22Rv1 (cell line): ENCODE measurements at regions not wholly inside any gene's neighbourhood (a gene's known extent, or its start where the extent isn't known, plus 50 kb on each side); places are given as distances from the start of the nearest gene placed in this dataset.

Experiments
- ZFX ChIP-seq: fragments of 450-650 bp; IDR thresholded peaks from 2 replicates; pipeline ENCODE4 v1.6.1; 2017; ENCODE audit warnings: antibody characterized with exemption, borderline replicate concordance
- TF ChIP-seq, protein P1 (sequence below): fragments of 450-650 bp; IDR thresholded peaks from 2 replicates; pipeline ENCODE4 v1.5.1; 2017; ENCODE audit warnings: mild to moderate bottlenecking

DNA sequence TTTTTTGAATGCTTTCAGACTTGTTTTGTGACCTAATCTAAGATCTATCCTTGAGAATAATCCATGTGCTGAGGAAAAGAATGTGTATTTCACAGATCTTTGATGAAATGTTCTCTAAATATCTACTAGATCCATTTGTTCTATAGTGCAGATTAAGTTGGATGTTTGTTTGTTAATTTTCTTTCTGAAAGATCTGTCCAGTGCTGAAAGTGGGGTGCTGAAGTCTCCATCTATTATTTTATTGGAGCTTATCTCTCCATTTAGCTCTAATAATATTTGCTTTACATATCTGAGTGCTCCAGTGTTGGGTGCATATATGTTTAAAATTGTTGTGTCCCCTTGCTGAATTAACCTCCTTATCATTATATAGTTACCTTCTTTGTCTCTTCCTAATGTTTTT lies 303.6 kb downstream of the HTR1B start:
- TF ChIP-seq, protein P1, sequence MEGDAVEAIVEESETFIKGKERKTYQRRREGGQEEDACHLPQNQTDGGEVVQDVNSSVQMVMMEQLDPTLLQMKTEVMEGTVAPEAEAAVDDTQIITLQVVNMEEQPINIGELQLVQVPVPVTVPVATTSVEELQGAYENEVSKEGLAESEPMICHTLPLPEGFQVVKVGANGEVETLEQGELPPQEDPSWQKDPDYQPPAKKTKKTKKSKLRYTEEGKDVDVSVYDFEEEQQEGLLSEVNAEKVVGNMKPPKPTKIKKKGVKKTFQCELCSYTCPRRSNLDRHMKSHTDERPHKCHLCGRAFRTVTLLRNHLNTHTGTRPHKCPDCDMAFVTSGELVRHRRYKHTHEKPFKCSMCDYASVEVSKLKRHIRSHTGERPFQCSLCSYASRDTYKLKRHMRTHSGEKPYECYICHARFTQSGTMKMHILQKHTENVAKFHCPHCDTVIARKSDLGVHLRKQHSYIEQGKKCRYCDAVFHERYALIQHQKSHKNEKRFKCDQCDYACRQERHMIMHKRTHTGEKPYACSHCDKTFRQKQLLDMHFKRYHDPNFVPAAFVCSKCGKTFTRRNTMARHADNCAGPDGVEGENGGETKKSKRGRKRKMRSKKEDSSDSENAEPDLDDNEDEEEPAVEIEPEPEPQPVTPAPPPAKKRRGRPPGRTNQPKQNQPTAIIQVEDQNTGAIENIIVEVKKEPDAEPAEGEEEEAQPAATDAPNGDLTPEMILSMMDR: no peak
- no peak for TF ChIP-seq ZFX
